NCI-H748 (cell line): ENCODE measurements at regions not wholly inside any gene's neighbourhood (a gene's known extent, or its start where the extent isn't known, plus 50 kb on each side); places are given as distances from the start of the nearest gene placed in this dataset.

ENCODE experiments used
- DNase-seq: peaks from one replicate; lab custom pipeline; 2025; ENCODE audit not compliant: unreplicated experiment; lab: John Stamatoyannopoulos, UW

GRCh38 chr5:40389591-40389990 lies 290.1 kb upstream of the PTGER4 start:
- DNase-seq, result no peak

GRCh38 chr5:40386289-40386688 lies 293.4 kb upstream of the PTGER4 start:
- no peak for DNase-seq

- no peak for DNase-seq
Observed at GRCh38 chr5:40385544-40385943, 294.2 kb upstream of the PTGER4 start.

GRCh38 chr5:40384782-40385390 lies 294.8 kb upstream of the PTGER4 start:
- DNase-seq, result no peak

GRCh38 chr5:40383749-40384651 lies 295.7 kb upstream of the PTGER4 start:
- no peak for DNase-seq

- no peak for DNase-seq
Observed at GRCh38 chr5:40381676-40382363, 297.9 kb upstream of the PTGER4 start.

- DNase-seq, result no peak
Observed at GRCh38 chr5:40381016-40381415, 298.7 kb upstream of the PTGER4 start.

- DNase-seq, result no peak
Observed at GRCh38 chr5:40378396-40379177, 301.1 kb upstream of the PTGER4 start.

GRCh38 chr5:40376566-40376965 lies 303.1 kb upstream of the PTGER4 start:
- no peak for DNase-seq

- DNase-seq, result no peak
Observed at GRCh38 chr5:40374853-40375252, 304.9 kb upstream of the PTGER4 start.

GRCh38 chr5:40368200-40368599 lies 311.5 kb upstream of the PTGER4 start:
- no peak for DNase-seq

GRCh38 chr5:40367255-40367654 lies 312.5 kb upstream of the PTGER4 start:
- DNase-seq, result no peak

- DNase-seq, result no peak
Observed at GRCh38 chr5:40365342-40366330, 314.1 kb upstream of the PTGER4 start.

- DNase-seq, result no peak
Observed at GRCh38 chr5:40364441-40364840, 315.3 kb upstream of the PTGER4 start.

- DNase-seq, result no peak
Observed at GRCh38 chr5:40361378-40361777, 318.3 kb upstream of the PTGER4 start.

GRCh38 chr5:40360685-40361084 lies 319.0 kb upstream of the PTGER4 start:
- DNase-seq, result no peak

- no peak for DNase-seq
Observed at GRCh38 chr5:40359832-40360231, 319.9 kb upstream of the PTGER4 start.

GRCh38 chr5:40359093-40359492 lies 320.6 kb upstream of the PTGER4 start:
- no peak for DNase-seq

GRCh38 chr5:40356248-40356647 lies 323.5 kb upstream of the PTGER4 start:
- no peak for DNase-seq

GRCh38 chr5:40355846-40356245 lies 323.9 kb upstream of the PTGER4 start:
- no peak for DNase-seq
